GM12878 (cell line): ENCODE measurements at regions not wholly inside any gene's neighbourhood (a gene's known extent, or its start where the extent isn't known, plus 50 kb on each side); places are given as distances from the start of the nearest gene placed in this dataset.

Experiments
- CBX5 ChIP-seq: sonication (generic); IDR thresholded peaks from 2 replicates; pipeline ENCODE4 v1.6.1; 2016; ENCODE audit warnings: low read depth, moderate library complexity, mild to moderate bottlenecking, inconsistent platforms
- CTCF ChIP-seq, 3 experiments: IDR thresholded peaks in 2 of 3; conservative IDR thresholded peaks in 1 of 3; 2 replicates each; pipeline ENCODE4 v1.5.1; 2011; ENCODE audit warnings: low read depth in 3 of 3, low read length in 3 of 3, mild to moderate bottlenecking in 3 of 3, control low read depth in 2 of 3, moderate library complexity in 2 of 3, inconsistent platforms in 1 of 3, mixed read lengths in 1 of 3; ENCODE audit not compliant: control insufficient read depth in 2 of 3, insufficient read depth in 1 of 3; ENCODE audit errors: extremely low read depth in 1 of 3
- GABPA ChIP-seq: IDR thresholded peaks from 2 replicates; pipeline ENCODE4 v1.6.1; 2014; ENCODE audit warnings: antibody characterized with exemption, low read depth, mild to moderate bottlenecking, inconsistent platforms
- MTA3 ChIP-seq: IDR thresholded peaks from 2 replicates; pipeline ENCODE4 v1.6.1; 2012; ENCODE audit warnings: low read length, inconsistent platforms, borderline replicate concordance
- MXI1 ChIP-seq: fragments of 150-350 bp; IDR thresholded peaks from 2 replicates; pipeline ENCODE4 v1.6.1; 2011; ENCODE audit warnings: low read depth, mild to moderate bottlenecking, inconsistent platforms, low read length, improper control_type of control experiment
- POU2F2 ChIP-seq: IDR thresholded peaks from 3 replicates; pipeline ENCODE4 v1.6.1; 2011; ENCODE audit warnings: low read depth, mild to moderate bottlenecking, low read length, borderline replicate concordance
- SUZ12 ChIP-seq: fragments of 200-600 bp; sonication (generic); IDR thresholded peaks from one replicate; pipeline ENCODE4 v1.6.1; 2018; ENCODE audit warnings: antibody characterized with exemption, mild to moderate bottlenecking; ENCODE audit not compliant: unreplicated experiment

DNA sequence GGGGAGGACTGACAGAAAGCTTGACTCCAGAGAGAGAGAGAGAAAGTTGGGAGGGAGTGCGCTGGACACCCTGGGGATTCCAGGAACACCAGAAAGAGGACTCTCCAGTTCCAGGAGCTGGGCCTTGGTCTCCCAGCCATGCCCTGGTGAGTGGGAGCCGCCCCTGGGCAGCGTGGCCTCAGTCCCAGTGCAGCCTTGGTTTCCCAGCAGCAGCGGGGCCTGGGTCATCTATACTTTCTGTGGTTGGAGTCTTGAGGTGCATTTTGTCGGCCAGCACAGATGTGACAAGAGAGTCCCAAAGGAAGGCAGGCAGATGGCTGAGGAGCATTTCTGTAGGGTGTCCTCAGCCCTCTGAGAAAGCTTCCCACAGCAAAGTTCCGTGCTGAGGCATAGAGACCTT is 334.7 kb upstream of the ZNF32 start:
- TF ChIP-seq MXI1 (no peak), GABPA (no peak), CBX5 (no peak), POU2F2 (no peak), SUZ12 (no peak), MTA3 (no peak), CTCF (IDR thresholded peaks at IDR 0.05 in 2 of 3, conservative IDR thresholded peaks at IDR 0.05 in 1 of 3; ENCODE audit: control insufficient read depth in 2 of 3, extremely low read depth in 1 of 3, insufficient read depth in 1 of 3, low read depth in 3 of 3, low read length in 3 of 3) (no peak)
